Central memory CD8-positive, alpha-beta T cell (primary cell): ENCODE measurements at regions not wholly inside any gene's neighbourhood (a gene's known extent, or its start where the extent isn't known, plus 50 kb on each side); places are given as distances from the start of the nearest gene placed in this dataset.

ENCODE experiments used
- ATAC-seq: fragments of 150-1000 bp; cut with Tn5 transposase; replicated peaks from 2 replicates; pipeline ENCODE4 v1.10.0; 2022; ENCODE audit warnings: mild to moderate bottlenecking, moderate FRiP score, moderate number of reproducible peaks; ENCODE audit not compliant: poor library complexity, severe bottlenecking; ENCODE audit errors: extremely low read depth
- DNase-seq, 2 donors: peaks; one replicate each; pipeline ENCODE4 v3.0.0; 2021; ENCODE audit warnings: low spot score in 2 of 2
- H3K27ac Mint-ChIP-seq: one replicate; pipeline ENCODE4 v1.8.0; 2022; ENCODE audit warnings: low read depth, mild to moderate bottlenecking, moderate library complexity, mixed read lengths
- H3K27me3 Mint-ChIP-seq: one replicate; pipeline ENCODE4 v1.8.0; 2022; ENCODE audit warnings: mixed read lengths
- H3K36me3 Mint-ChIP-seq: one replicate; pipeline ENCODE4 v1.8.0; 2022; ENCODE audit warnings: mild to moderate bottlenecking, moderate library complexity, mixed read lengths; ENCODE audit not compliant: insufficient read depth
- H3K4me1 Mint-ChIP-seq: one replicate; pipeline ENCODE4 v1.8.0; 2022; ENCODE audit warnings: mixed read lengths
- H3K4me3 Mint-ChIP-seq: one replicate; pipeline ENCODE4 v1.8.0; 2022; ENCODE audit warnings: mild to moderate bottlenecking, moderate library complexity, mixed read lengths
- H3K9me3 Mint-ChIP-seq: one replicate; pipeline ENCODE4 v1.8.0; 2022; ENCODE audit warnings: mixed read lengths

DNA sequence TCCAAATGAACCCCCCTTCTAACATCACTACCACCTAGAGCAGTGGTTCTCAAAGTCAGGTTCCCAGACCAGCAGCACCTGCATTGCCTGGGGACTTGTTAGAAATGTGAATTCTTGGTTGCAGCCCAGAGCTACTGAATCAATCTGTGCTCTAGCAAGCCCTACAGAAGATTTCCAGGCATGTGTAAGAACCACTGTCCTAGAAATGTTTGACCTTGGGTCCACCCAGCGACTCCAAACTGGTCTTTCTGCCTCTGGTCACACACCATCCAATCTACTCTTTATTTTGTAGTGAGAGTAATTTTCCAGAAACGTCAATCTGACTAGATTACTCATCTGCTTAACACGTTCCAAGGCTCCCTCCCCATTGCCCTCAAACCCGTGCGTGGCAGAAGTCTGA, 169.9 kb downstream of the HAPSTR1 start:
- no peak for DNase-seq
- H3K36me3 Mint-ChIP-seq: no peaks in the 10 kb centered on the region
- H3K27me3 Mint-ChIP-seq: peaks cover 42% of the 10 kb centered on the region
- no peaks in the 10 kb centered on the region for H3K9me3 Mint-ChIP-seq
- H3K4me1 Mint-ChIP-seq: no peaks in the 10 kb centered on the region
- no peak for ATAC-seq
- no peak overlapping the region for H3K27ac Mint-ChIP-seq
- no peak overlapping the region for H3K4me3 Mint-ChIP-seq

DNA sequence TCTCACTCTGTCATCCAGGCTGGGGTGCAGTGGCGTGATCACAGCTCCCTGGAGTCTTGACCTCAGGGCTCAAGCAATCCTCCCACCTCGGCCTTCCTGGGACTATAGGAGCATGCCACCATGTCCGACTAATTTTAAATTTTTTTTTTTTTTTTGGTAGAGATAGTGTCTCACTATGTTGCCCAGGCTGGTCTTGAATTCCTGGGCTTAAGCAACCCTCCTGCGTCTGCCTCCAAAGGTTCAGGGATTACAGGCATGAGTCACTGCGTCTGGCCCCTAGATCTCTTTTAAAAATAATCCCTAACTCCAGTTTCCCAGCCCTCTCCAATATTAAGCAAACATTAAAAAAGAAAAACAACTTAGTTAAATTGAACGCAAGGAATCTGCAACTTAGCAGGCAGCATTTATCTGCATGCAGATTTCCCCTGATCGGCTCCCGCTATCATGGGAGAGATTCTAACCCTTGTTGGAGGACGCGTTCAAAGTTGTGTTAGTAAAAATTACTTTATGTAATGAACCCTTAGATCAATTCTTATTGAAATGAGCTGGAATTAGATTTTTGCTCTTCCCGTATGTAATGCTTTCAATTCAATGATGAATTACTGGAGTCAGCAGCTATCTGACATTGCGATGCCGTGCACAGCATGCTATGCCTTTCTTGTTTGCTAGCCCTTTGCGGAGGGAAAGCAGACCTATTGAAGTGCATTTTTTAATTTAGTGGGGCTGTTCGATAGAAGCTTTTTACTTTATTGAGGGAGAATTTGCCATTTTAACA, 171.7 kb downstream of the HAPSTR1 start:
- DNase-seq (no peak), ATAC-seq (no peak)
- H3K27ac Mint-ChIP-seq: no peak overlapping the region
- H3K36me3 Mint-ChIP-seq: no peaks in the 10 kb centered on the region
- no peaks in the 10 kb centered on the region for H3K4me1 Mint-ChIP-seq
- no peak overlapping the region for H3K4me3 Mint-ChIP-seq
- no peaks in the 10 kb centered on the region for H3K9me3 Mint-ChIP-seq
- H3K27me3 Mint-ChIP-seq: peaks cover 37% of the 10 kb centered on the region

DNA sequence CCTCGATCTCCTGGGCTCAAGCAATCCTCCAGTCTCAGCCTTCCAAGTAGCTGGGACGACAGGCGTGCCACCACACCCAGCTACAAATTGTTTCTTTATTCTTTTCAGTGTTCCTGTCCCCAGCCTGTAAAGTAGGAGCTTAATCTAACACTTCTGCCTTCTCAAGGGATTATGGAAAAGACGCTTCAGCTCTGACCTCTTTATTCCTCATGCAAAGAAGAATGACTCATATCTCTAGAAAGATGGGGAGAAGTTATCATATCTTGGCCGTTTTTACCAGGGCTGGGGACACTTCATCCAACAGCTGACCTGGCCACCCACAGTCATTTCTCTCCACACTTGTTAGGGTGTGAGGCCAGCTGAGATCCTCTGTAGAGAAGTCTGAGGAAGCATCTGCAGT, 172.6 kb downstream of the HAPSTR1 start:
- DNase-seq (no peak), ATAC-seq (no peak)
- no peaks in the 10 kb centered on the region for H3K36me3 Mint-ChIP-seq
- peaks cover 30% of the 10 kb centered on the region for H3K27me3 Mint-ChIP-seq
- no peaks in the 10 kb centered on the region for H3K9me3 Mint-ChIP-seq
- no peak overlapping the region for H3K4me3 Mint-ChIP-seq
- H3K27ac Mint-ChIP-seq: no peak overlapping the region
- H3K4me1 Mint-ChIP-seq: no peaks in the 10 kb centered on the region

DNA sequence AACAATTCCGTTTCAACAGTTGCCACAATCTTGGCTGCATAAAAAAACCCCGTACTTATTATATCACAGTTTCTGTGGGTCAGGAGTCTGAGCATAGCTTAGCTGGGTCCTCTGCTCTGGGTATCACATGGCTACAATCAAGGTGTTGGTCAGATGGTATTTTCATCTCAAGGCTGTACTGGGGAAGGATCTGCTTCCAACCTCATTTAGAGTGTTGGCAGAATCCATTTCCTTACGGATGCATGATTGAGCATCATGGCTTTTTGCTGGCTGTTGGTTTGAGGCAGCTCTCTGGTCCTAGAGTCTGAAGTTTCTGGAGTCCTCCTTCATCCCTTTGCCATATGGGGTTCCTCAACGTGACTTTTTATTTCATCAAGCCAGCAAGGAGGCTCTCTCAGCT, 177.0 kb downstream of the HAPSTR1 start:
- ATAC-seq (no peak), DNase-seq (no peak)
- Mint-ChIP-seq H3K4me3 (no peak overlapping the region), H3K27ac (no peak overlapping the region), H3K9me3 (peaks cover 4% of the 10 kb centered on the region), H3K36me3 (no peaks in the 10 kb centered on the region), H3K4me1 (no peaks in the 10 kb centered on the region), H3K27me3 (peaks cover 26% of the 10 kb centered on the region)

DNA sequence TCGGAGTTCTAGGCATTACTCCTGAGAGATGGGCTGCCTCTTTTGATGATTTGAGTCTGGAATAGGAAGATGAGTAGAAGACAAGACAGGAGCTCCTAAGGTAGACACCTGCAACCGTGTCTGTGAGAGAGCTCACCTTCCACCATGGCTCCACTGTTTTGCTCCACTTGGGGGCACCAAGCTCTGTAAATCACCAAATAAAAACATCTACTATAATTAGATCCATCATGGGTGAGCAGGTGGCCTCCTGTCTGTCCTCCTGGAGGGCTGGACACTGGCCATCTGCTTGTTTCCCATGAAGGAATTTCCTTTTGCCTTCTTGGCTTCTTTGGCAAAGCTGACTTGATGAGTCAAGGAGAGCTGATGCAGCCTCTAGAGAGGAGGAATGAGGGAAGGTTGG, 179.0 kb downstream of the HAPSTR1 start:
- Mint-ChIP-seq H3K4me3 (no peak overlapping the region), H3K9me3 (peaks cover 4% of the 10 kb centered on the region), H3K27me3 (peaks cover 25% of the 10 kb centered on the region), H3K4me1 (no peaks in the 10 kb centered on the region), H3K36me3 (no peaks in the 10 kb centered on the region), H3K27ac (no peak overlapping the region)
- ATAC-seq: no peak
- DNase-seq: no peak

DNA sequence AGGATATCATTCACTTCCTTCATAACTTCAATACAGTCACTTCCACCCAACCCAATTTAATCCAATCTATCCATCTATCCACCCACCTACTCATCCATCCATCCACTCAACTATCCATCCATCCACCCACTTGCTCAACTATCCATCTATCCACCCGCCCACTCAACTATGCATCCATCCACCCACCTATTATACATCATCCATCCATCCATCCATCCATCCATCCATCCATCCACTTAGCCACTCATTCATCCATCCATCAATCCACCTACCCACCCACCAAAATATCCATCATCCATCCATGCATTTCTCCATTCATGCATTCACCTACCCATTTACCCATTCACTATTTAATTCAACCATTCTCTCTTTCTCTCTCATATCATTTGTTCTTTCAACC, 179.5 kb downstream of the HAPSTR1 start:
- Mint-ChIP-seq H3K4me3 (no peak overlapping the region), H3K27me3 (peaks cover 20% of the 10 kb centered on the region), H3K36me3 (no peaks in the 10 kb centered on the region), H3K9me3 (peaks cover 4% of the 10 kb centered on the region), H3K4me1 (no peaks in the 10 kb centered on the region), H3K27ac (no peak overlapping the region)
- no peak for ATAC-seq
- no peak for DNase-seq

DNA sequence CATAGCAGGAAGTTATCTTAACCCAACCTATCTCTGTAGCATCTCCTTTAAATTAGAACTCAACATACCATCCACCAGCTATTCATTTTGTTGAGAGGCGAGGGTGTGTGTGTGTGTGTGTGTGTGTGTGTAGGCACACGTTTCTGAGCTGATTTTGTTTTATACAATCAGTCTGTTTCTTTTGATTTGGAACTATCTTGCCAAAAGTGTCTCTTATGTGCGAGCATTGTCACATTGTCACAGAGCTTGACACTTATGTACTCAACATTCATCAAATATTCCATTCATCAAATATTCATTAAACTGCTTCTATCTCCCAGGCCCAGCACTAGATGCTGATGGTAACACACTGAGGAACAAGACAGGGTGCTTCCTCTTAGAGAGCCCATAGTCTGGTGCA, 180.4 kb downstream of the HAPSTR1 start:
- Mint-ChIP-seq H3K4me1 (no peaks in the 10 kb centered on the region), H3K27me3 (peaks cover 26% of the 10 kb centered on the region), H3K9me3 (peaks cover 4% of the 10 kb centered on the region), H3K27ac (no peak overlapping the region), H3K4me3 (no peak overlapping the region), H3K36me3 (no peaks in the 10 kb centered on the region)
- DNase-seq: no peak
- no peak for ATAC-seq

DNA sequence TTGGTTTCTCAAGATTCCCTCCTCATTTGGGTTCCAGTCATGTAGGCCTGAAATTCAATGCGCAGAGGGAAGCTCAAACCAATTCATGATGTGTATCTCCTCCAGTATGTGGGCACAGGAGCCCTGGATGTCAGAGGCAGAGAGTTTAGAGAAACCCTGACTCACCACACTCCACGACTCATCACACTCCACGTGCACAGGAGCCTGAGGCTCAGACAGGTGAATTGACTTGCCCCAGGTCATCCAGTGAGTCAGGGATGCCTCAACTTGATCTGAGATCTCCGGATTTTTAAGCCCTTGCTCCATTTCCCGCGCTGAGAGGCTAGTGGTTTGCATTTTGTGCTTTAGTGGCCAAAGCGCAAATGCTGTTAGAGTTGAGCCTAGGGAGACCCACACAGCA, 183.9 kb downstream of the HAPSTR1 start:
- ATAC-seq: no peak
- DNase-seq: no peak
- H3K4me3 Mint-ChIP-seq: no peak overlapping the region
- H3K9me3 Mint-ChIP-seq: peaks cover 4% of the 10 kb centered on the region
- H3K36me3 Mint-ChIP-seq: no peaks in the 10 kb centered on the region
- no peaks in the 10 kb centered on the region for H3K4me1 Mint-ChIP-seq
- peaks cover 24% of the 10 kb centered on the region for H3K27me3 Mint-ChIP-seq
- no peak overlapping the region for H3K27ac Mint-ChIP-seq

DNA sequence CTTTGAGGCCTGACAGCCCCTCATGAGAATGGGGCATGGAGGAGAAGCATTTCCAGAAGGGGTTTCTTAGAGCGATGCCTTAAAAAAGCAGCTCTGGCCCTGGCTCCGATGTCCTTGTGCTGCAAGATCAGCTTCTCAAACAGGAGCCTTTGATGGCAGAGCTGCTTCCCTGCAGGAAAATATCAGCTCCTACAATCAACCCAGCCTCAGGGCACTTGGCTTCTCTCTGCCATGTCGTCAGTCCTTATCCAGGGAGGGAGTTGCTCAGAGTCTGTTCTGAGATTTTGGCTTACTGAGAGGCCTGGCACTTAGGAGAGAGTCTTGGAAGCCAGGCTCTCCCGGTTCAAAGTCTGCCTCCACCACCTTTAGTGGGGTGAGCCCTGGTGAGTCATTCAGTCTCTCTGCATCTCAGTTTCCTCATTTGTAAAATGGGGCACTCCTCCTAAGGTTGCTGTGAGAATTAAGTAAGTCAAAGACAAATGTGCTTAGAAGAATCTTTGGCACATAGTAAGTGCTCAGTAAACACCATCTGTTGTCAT, 184.4 kb downstream of the HAPSTR1 start:
- no peak for ATAC-seq
- Mint-ChIP-seq H3K36me3 (no peaks in the 10 kb centered on the region), H3K27me3 (peaks cover 24% of the 10 kb centered on the region), H3K27ac (no peak overlapping the region), H3K4me3 (no peak overlapping the region), H3K9me3 (peaks cover 4% of the 10 kb centered on the region), H3K4me1 (no peaks in the 10 kb centered on the region)
- DNase-seq: no peak

DNA sequence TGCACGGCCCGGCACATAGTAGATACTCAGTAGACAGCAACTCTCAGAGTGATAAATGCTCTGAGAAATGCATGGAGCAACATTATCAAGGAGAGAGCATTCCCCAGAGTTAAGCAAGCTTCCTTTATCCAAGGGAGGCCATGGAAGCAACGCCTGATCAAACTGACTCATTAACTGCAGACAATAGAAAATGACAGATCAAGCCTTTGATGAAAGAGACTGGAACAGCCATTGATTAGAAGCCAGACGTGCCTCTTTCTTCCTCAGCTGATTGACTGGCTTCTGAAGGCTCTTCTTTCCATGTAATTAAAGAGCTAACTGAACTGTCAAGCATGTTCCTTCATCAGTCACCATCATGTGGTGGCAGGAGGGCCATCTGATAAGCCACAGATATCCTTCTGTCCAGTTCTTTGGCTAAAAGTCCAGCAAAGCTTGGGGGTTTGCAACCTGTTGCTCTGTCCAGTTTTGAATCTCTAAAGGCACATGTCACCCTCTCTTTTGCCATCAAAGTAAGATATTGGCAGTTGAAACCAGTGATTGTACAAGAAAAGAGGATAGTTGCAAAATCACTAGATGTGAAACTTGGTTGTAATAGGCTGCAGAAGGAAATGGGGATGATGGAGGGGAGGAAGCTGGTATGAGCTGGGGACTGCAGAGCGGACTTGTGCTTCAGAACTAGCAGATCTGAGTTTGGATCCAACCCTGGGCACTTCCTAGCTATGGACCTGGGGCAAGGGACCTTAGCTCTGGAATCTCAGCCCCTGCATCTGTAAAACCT, 188.0 kb downstream of the HAPSTR1 start:
- ATAC-seq: no peak
- Mint-ChIP-seq H3K27ac (no peak overlapping the region), H3K27me3 (peaks cover 24% of the 10 kb centered on the region), H3K4me3 (no peak overlapping the region), H3K9me3 (no peaks in the 10 kb centered on the region), H3K4me1 (no peaks in the 10 kb centered on the region), H3K36me3 (no peaks in the 10 kb centered on the region)
- no peak for DNase-seq

DNA sequence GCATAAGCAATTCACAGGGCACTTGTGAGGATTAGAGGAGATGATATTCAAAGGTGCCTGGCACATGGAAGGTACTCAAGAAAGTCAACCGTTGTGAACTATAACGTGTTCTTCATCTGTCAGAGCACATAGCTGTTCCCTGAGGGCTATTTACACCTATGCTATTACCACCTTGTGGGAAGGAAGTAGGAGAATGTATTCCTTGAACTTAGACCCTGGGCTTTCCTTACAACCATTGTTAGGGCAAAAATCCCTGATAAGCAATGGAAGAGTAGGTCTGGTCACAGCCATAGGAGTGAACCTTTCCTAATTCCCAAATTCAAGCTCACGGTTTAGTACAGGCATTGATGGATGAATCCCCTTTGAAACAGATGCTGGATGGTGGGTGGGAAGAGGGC, 188.6 kb downstream of the HAPSTR1 start:
- H3K4me3 Mint-ChIP-seq: no peak overlapping the region
- no peak overlapping the region for H3K27ac Mint-ChIP-seq
- no peak for DNase-seq
- H3K9me3 Mint-ChIP-seq: no peaks in the 10 kb centered on the region
- ATAC-seq: no peak
- H3K4me1 Mint-ChIP-seq: no peaks in the 10 kb centered on the region
- no peaks in the 10 kb centered on the region for H3K36me3 Mint-ChIP-seq
- H3K27me3 Mint-ChIP-seq: peaks cover 24% of the 10 kb centered on the region

DNA sequence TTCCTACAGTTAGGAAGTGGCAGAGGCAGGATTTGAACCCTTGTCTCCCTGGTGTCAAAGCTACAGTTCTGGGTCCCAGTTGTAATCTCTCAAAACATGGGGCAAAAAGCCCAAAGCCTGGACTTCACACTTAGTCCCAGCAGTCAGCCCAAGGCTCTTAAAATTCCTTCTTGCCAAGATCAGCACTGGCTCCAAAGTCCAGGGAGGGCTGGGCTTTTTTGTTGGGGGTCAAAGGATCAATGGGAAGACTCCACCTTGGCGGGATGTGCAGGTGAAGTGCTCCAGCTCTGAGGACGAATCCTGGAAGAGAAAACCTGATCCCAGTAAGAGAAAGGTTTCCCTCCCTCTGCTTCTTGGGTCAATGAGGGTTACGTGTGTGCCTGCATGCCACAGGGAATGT, 195.5 kb downstream of the HAPSTR1 start:
- ATAC-seq: no peak
- no peaks in the 10 kb centered on the region for H3K36me3 Mint-ChIP-seq
- no peak overlapping the region for H3K27ac Mint-ChIP-seq
- no peak overlapping the region for H3K4me3 Mint-ChIP-seq
- no peaks in the 10 kb centered on the region for H3K4me1 Mint-ChIP-seq
- H3K27me3 Mint-ChIP-seq: peaks cover 9% of the 10 kb centered on the region
- DNase-seq: no peak
- H3K9me3 Mint-ChIP-seq: no peaks in the 10 kb centered on the region

DNA sequence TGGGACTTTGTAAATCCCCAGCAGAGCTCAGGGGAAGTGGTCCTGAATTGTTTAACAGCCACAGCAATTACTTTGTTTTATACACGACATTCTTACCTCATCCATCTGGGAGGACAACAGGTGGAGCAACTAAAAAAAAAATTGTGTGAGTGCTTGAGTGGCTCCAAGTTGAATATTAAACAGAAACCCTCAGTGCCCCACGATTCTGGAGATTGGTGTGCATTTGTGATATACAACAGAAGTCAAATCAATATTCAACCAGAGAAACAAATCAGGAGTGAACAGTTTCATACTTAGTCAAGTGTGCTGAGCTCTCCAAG, 204.8 kb downstream of the HAPSTR1 start:
- H3K9me3 Mint-ChIP-seq: no peaks in the 10 kb centered on the region
- ATAC-seq (no peak), DNase-seq (no peak)
- no peaks in the 10 kb centered on the region for H3K36me3 Mint-ChIP-seq
- no peak overlapping the region for H3K27ac Mint-ChIP-seq
- H3K4me3 Mint-ChIP-seq: no peak overlapping the region
- H3K4me1 Mint-ChIP-seq: no peaks in the 10 kb centered on the region
- peaks cover 5% of the 10 kb centered on the region for H3K27me3 Mint-ChIP-seq
